Smooth muscle cell (in vitro differentiated cells): ENCODE measurements at regions not wholly inside any gene's neighbourhood (a gene's known extent, or its start where the extent isn't known, plus 50 kb on each side); places are given as distances from the start of the nearest gene placed in this dataset.

Experiments used
- DNase-seq: peaks from one replicate; lab custom pipeline; 2025; ENCODE audit not compliant: unreplicated experiment; lab: John Stamatoyannopoulos, UW
- H2AFZ ChIP-seq: fragments of 200-600 bp; sonication (generic); 2 replicates; pipeline ENCODE4 v1.6.0; 2016; ENCODE audit warnings: antibody characterized with exemption, low read depth, mild to moderate bottlenecking
- H3F3A ChIP-seq: fragments of 200-600 bp; sonication (generic); 2 replicates; pipeline ENCODE4 v1.6.0; 2017; ENCODE audit warnings: antibody characterized with exemption, low read depth
- H3K27ac ChIP-seq: fragments of 200-600 bp; sonication (generic); 2 replicates; pipeline ENCODE4 v1.5.1; 2016; ENCODE audit warnings: low read depth, mild to moderate bottlenecking
- H3K27me3 ChIP-seq: fragments of 200-600 bp; sonication (generic); 2 replicates; pipeline ENCODE4 v1.6.1; 2016; ENCODE audit warnings: low read depth, mild to moderate bottlenecking
- H3K36me3 ChIP-seq: fragments of 200-600 bp; sonication (generic); 2 replicates; pipeline ENCODE4 v1.5.1; 2016; ENCODE audit warnings: low read depth
- H3K4me1 ChIP-seq: fragments of 200-600 bp; sonication (generic); 2 replicates; pipeline ENCODE4 v1.5.1; 2016; ENCODE audit warnings: low read depth
- H3K4me2 ChIP-seq: fragments of 200-600 bp; sonication (generic); 2 replicates; pipeline ENCODE4 v1.6.0; 2016; ENCODE audit warnings: mild to moderate bottlenecking
- H3K4me3 ChIP-seq: fragments of 200-600 bp; sonication (generic); 2 replicates; pipeline ENCODE4 v1.5.1; 2016; ENCODE audit warnings: mild to moderate bottlenecking
- H3K79me2 ChIP-seq: fragments of 200-600 bp; sonication (generic); 2 replicates; pipeline ENCODE4 v1.6.0; 2016; ENCODE audit warnings: low read depth, mild to moderate bottlenecking
- H3K9ac ChIP-seq: fragments of 200-600 bp; sonication (generic); 2 replicates; pipeline ENCODE4 v1.6.0; 2016; ENCODE audit warnings: low read depth
- H3K9me3 ChIP-seq: fragments of 200-600 bp; sonication (generic); replicated peaks from 2 replicates; pipeline ENCODE4 v1.5.1; 2016; ENCODE audit warnings: low read depth
- H4K20me1 ChIP-seq: fragments of 200-600 bp; sonication (generic); 2 replicates; pipeline ENCODE4 v1.6.0; 2016; ENCODE audit warnings: low read depth
- CTCF ChIP-seq: fragments of 200-600 bp; sonication (generic); IDR thresholded peaks from 2 replicates; pipeline ENCODE4 v1.5.1; 2017; ENCODE audit warnings: borderline replicate concordance, mild to moderate bottlenecking, antibody characterized with exemption; ENCODE audit not compliant: insufficient read depth, poor library complexity, severe bottlenecking
- WGBS: methylation state at CpG from one replicate; pipeline ENCODE4 v1.1.7; 2016; ENCODE audit warnings: low lambda C conversion rate; 5-methylcytosine and 5-hydroxymethylcytosine counted together

- H3K9me3 ChIP-seq: no peaks in the 10 kb centered on the region
- H3K27ac ChIP-seq: no peak overlapping the region
- no peaks in the 10 kb centered on the region for H3K79me2 ChIP-seq
- no peak for DNase-seq
- no peak overlapping the region for H2AFZ ChIP-seq
- H3F3A ChIP-seq: no peaks in the 10 kb centered on the region
- no peak overlapping the region for H3K4me2 ChIP-seq
- no peaks in the 10 kb centered on the region for H4K20me1 ChIP-seq
- TF ChIP-seq CTCF: no peak
- no peak overlapping the region for H3K4me3 ChIP-seq
- H3K36me3 ChIP-seq: no peaks in the 10 kb centered on the region
- H3K4me1 ChIP-seq: no peaks in the 10 kb centered on the region
- WGBS: 65% methylated on average over 6 of the region's 6 CpGs
- no peaks in the 10 kb centered on the region for H3K27me3 ChIP-seq
- H3K9ac ChIP-seq: no peak overlapping the region
Measured at GRCh38 chrX:127908384-127908783, 143.8 kb downstream of the ACTRT1 start.

GRCh38 chrX:127888767-127889166 lies 163.4 kb downstream of the ACTRT1 start:
- Histone ChIP-seq H3K9ac (no peak overlapping the region), H3K4me3 (no peak overlapping the region), H3K4me2 (no peak overlapping the region), H3K27me3 (no peaks in the 10 kb centered on the region), H3K4me1 (no peaks in the 10 kb centered on the region), H3K9me3 (no peaks in the 10 kb centered on the region), H3K36me3 (no peaks in the 10 kb centered on the region), H3K79me2 (no peaks in the 10 kb centered on the region), H3F3A (no peaks in the 10 kb centered on the region), H3K27ac (no peak overlapping the region), H4K20me1 (no peaks in the 10 kb centered on the region), H2AFZ (no peak overlapping the region)
- TF ChIP-seq CTCF: no peak
- WGBS: 70% methylated on average over 2 of the region's 2 CpGs
- no peak for DNase-seq

DNA sequence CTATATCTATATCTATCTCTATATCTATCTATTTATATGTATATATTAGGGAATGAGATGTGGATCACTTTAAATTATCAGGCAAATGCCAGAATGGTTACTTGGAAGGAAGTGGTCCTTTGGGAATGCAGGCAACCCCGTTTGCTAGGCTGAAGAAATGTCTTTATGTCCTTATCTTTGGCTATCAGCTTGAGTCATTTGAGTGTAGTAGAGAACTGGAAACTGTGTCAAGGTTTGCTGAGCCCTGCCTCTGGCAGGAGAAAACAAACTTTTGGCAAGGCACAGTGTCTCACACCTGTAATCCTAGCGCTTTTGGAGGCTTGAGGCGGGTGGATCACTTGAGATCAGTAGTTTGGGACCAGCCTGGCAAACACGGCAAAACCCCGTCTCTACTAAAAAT lies 167.3 kb downstream of the ACTRT1 start:
- Histone ChIP-seq H3K9me3 (no peaks in the 10 kb centered on the region), H3K79me2 (no peaks in the 10 kb centered on the region), H4K20me1 (no peaks in the 10 kb centered on the region), H3K36me3 (no peaks in the 10 kb centered on the region), H3K27me3 (no peaks in the 10 kb centered on the region), H3K4me3 (no peak overlapping the region), H2AFZ (no peak overlapping the region), H3F3A (no peaks in the 10 kb centered on the region), H3K27ac (no peak overlapping the region), H3K4me2 (no peak overlapping the region), H3K9ac (no peak overlapping the region), H3K4me1 (no peaks in the 10 kb centered on the region)
- TF ChIP-seq CTCF: no peak
- no peak for DNase-seq
- WGBS: 65% methylated on average over 5 of the region's 5 CpGs

DNA sequence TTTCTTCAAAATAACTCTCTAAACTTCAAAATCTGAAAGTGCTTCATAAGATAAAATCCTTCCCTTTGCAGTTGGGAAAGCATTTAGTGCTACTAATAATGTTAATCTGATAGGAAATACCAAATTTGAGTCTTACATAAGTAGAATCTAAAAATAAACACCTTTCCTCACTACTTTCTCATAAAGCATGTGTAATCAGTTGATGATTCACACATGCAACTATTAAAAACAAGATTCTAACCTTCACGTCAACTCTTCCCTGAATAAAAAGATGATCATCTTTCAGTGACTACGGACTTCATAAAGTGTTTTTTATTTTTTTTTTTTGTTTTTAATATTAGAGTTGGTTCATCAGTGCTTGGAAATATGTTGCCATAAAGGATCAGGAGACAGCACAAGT lies 172.6 kb downstream of the ACTRT1 start:
- no peak overlapping the region for H3K27ac ChIP-seq
- no peaks in the 10 kb centered on the region for H3K36me3 ChIP-seq
- no peaks in the 10 kb centered on the region for H4K20me1 ChIP-seq
- no peaks in the 10 kb centered on the region for H3K9me3 ChIP-seq
- H3K4me3 ChIP-seq: no peak overlapping the region
- H3K79me2 ChIP-seq: no peaks in the 10 kb centered on the region
- no peaks in the 10 kb centered on the region for H3K4me1 ChIP-seq
- H3K4me2 ChIP-seq: peak overlapping the region; percentile 12
- no peaks in the 10 kb centered on the region for H3K27me3 ChIP-seq
- no peak for TF ChIP-seq CTCF
- H3K9ac ChIP-seq: no peak overlapping the region
- WGBS: 58% methylated on average over 2 of the region's 2 CpGs
- H2AFZ ChIP-seq: no peak overlapping the region
- DNase-seq: no peak
- no peaks in the 10 kb centered on the region for H3F3A ChIP-seq
